HS-5 (cell line): ENCODE measurements at regions not wholly inside any gene's neighbourhood (a gene's known extent, or its start where the extent isn't known, plus 50 kb on each side); places are given as distances from the start of the nearest gene placed in this dataset.

Experiments used
- DNase-seq: peaks from one replicate; pipeline ENCODE4 v3.0.0-alpha.2; 2012; ENCODE audit warnings: low read depth

DNA sequence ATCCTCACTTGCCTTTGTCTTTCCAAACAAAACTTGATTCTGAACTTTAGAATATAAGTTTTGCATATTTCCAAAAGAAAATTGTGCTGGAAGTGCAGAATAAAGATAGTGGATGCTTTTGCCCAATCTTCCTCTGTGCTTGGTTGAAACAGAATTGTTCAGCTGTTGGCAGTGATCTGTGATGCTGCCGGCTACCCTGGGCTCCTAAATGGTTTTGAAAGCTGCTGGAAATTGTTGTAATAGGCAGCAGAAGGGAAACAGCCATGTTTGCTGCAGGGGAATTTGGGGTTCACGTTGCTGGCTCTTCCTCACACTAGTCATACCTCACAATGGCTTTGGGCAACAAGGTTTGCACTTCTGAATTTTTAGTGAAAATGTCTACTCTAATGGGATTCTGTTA lies 398.0 kb downstream of the RAPGEF2 start:
- no peak for DNase-seq

DNA sequence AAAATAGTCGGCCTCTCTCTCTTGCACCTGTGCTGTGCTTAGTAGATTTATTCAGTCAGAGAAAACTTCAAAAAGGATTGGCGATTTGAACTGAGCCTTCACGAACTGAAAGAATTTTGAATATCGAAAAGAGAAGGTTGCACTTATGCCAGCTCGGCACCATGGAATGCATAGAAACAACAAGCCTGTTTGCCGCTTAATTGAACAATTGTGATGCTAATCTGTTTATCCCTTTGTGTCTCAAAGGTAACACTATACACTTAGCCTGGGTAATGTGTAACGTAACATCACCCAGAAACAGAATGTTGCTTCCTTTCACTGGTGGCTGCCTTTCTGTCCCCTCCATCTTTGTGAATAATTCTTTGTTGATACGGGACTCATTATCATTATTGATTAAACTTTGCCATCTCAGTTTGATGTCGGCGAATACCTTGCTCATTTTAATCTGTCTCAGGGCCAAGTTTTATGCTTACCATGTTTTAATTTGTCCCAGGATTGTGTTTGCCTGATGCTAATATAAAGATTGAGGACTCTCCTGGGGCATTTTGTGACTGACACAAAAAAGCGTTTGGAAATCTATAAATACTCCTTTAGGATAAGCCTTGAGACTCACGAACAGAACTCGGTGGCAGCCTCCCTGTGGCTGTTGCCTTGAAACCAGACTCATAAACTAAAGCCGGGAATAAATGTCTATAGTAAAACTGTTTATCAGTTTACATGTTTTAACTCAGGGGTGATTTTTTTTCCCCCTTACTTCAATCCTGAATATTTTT lies 400.5 kb downstream of the RAPGEF2 start:
- no peak for DNase-seq

DNA sequence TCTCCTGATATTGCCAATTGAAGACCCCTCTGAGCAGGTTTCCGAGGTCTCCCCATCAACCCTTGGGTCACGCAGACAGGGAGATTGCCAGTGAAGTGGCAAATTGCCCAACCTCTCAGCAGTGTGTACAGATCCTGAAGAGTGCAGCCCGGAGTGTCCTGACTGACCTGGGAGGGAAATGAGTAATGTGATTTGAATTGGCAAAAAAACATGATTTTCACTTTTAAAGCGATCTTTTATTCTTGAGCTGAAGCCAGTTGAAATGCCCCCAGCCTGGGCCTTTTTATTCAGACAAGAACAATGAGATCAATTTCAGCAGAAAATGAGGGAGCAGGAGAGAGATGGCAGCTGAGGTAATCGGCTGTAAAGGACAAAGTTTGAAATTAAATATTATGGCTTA lies 401.8 kb downstream of the RAPGEF2 start:
- DNase-seq = peak; percentile 26

DNA sequence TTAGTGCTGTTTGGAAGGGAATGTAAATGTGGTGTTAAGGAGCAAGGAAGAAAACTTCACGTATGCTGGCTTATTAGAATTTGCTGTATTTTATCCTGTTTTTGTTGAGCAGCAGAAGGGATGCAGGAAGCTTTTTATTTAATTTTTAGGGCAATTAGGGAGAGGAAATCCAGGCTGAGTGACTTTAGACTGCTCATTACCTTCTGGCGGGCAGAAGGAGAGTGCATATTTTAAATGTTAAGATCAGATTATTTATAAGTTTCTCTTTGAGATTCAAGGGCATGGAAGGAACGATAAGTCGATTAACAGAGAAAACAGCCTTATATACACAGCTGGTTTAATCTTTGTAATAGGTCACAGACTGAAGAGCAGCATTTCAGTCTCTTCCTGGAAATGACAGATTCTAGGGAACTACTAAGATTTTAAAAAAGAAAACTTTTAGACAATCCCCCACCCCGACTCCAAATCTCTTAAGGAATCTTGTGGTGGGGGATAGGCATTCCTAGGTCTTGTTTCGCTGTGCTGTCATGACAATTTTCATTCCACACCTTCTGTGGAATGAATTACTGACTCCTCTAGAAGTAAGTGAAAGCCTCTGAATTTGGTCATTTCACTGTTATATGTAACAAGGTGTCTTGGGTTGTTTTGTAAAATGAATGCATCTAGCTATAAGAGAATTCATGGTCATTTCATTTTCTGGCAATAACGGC lies 402.5 kb downstream of the RAPGEF2 start:
- DNase-seq = no peak

DNA sequence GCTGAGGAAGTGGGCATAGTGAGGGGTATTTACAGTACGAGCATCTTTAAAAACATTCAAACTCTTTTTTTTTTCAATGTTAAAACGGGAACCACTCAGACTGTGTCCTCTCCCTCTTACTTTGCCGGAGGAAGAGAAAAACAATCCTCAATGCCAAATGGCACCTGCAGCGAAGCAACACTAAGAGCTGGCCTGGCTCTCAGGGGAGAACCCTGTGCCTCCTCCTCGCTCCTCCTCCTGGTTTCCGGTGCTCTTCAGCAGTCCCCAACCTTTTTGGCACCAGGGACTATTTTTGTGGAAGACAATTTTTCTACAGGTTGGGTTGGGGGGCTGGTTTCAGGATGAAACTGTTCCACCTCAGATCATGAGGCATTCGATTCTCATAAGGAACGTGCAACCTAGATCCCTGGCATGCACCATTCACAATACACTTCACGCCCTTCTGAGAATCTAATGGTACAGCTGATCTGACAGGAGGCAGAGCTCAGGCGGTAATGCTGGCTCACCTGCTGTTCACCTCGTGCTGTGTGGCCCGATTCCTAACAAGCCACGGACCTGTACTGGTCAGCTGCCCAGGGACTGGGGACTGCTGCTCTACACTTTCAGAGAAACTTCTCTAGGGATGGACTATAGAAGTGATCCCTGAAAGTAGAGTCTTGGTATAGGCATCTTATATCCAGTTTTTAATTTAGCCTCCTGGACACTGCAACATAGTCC lies 404.1 kb downstream of the RAPGEF2 start:
- no peak for DNase-seq

DNA sequence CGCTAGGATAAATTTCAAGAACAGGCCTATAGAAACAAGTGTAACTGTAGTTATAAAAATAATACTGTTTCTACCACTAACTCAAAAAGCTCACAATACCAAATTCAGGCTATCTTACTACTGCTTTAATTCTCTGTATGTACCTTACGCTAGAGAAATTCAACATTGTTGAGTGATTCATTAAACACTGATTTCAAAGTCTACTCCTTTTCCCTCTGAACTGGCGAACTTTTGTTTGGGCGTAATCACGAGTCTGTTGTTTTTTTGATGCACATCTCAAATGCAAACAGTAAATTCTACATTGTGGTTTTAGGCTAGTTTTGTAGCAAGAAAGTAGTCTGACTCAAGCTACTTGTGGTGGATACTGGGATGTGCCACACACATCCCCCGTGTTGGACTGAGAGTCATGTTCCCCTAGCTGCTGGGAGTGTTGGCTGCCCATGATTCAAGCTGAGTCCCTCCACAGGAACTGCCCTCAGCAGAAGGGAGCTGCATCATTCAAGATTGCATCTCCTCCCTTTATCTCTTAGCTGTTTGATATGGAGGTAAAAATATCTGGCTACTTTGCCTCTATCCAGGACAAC lies 406.1 kb downstream of the RAPGEF2 start:
- DNase-seq = no peak

DNA sequence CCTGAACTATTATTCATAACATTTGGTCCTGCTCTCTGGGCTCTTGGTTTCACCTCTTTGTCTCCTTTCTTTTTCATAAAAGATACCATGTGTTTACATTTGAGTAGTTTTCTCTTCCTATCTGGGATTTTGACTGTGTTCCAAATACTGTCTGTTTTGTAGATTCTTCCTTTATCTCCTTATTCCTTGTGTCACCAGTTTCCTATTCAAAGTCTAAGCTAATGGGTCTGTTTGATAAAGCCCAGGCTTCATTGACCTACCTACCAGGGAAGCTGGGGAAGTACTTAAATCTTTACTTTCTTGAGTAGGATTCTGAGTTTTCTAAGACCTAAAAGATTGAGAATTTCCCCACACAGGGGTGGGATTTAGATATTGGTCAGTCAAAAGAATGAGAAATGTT lies 409.5 kb downstream of the RAPGEF2 start:
- DNase-seq = no peak

DNA sequence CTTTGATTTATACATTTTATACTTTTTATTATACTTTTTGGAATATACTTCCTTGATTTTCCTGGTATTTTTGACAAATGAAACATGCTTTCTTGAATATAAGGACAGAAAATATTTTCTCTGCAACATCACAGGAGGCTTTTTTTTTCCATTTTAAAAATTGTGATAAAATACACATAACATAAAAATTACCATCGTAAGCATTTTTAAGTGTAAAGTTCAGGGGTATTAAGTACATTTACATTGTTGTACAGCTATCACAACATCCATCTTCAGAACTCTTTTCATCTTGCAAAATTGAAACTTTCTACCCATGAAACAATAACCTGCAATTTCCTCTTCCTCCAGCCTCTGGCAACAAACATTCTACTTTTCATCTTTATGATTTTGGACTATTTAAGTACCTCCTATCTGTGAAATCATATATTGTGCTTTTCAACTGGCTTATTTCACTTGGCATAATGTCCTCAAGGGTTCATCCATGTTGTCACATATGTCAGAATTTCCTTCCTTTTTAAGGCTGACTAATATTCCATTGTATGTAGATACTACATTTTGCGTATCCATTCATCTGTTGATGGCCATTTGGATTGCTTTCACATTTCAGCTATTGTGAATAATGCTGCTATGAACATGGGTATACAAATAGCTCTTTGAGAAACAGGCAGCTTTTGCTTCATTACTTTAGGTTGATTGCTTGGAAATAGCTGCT lies 412.6 kb downstream of the RAPGEF2 start:
- no peak for DNase-seq

DNA sequence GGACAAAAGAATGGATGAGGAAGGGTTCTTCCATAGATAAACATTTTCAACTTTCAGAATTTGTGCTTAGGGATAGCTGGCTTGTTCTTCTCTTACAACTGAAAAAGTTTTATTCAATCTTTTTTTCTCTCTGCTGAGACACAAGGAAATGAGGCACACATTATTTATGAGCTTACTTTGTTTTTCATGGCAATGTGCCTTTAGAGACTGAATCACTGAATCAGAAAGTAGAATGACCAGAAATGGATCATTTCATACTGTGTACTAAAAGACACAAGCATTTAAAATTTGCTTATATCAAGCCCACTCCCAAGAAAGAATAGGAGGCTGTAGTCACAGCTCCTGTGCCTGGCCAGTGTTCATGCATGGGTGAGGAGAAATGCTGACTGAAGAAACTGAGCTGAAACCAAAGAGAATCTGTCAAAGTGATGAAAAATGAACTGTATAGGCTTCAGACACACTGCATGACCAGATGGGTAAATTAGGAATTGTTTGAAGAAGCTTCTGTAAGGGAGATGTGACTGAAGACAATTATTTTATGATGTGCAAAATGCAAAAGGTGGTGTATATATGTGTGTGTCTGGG lies 413.8 kb downstream of the RAPGEF2 start:
- DNase-seq = peak; percentile 33

DNA sequence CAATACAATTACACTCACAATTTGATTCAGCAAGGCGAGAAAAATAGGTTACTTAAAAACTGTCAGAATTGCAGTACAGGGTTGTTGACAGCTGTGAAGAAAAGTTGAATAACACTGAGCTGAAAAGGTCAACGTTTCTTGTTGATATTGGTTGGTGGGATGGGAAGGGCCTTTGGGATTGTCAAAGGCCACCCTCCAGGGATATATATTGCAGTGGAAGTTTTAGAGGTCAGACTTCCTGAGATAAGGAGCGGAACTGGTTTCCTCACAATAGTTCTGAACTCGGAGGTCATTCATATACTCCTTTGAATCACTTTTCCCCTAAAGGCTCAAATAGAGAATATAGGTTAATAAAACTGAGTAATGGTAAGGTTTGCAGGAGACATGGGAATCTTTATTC lies 417.2 kb downstream of the RAPGEF2 start:
- no peak for DNase-seq

DNA sequence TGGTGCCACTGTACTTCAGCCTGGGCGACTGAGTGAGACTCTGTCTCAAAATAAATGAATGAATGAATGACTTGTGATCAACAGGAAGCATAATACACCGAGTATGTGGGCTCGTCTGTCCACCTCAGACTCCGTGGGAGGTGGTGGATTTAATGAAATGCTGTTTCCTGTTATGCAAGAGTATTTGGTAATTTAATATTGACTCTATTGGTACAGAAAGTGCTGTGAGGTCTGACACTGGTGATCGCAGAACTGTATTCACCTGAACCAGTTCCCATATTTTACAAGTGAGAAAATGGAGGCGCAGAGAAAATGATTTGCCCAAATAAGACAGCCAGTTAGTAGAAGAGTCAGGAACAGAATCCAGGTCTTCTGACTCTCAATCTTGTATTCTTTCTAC lies 423.3 kb downstream of the RAPGEF2 start:
- DNase-seq = no peak

DNA sequence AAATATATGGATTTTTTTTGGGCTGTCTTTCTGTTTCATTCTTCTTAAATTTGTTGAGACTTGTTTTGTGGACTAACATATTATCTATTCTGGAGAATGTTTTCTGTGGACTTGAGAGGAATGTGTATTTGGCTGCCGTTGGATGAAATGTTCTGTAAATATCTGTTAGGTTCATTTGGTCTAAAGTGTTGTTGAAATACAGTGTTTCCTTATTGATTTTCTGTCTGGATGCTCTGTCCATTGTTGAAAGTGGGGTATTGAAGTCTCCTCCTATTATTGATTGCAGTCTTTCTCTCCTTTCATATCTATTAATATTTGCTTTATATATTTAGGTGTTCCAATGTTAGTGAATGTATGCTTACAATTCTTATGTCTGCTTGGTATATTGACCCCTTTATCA lies 431.8 kb downstream of the RAPGEF2 start:
- no peak for DNase-seq

DNA sequence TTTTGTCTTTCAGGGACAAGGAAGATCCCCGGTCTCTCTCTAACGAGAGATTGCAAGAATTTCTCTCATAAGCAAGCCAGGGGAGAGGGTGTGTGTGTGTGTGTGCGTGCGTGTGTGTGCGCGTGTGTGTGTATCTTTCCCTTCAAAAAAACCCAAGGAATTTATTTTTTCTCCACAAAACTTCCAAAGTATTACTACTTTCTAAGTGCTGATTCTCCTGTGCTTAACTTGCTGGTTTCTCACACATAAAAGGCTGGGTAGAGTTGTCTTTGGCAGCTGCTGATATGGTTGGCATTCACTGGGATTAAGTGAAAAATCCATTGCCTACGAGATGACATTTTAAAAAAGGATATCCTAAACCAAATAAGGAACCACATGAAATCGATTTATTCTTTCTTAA lies 435.7 kb downstream of the RAPGEF2 start:
- DNase-seq = no peak

DNA sequence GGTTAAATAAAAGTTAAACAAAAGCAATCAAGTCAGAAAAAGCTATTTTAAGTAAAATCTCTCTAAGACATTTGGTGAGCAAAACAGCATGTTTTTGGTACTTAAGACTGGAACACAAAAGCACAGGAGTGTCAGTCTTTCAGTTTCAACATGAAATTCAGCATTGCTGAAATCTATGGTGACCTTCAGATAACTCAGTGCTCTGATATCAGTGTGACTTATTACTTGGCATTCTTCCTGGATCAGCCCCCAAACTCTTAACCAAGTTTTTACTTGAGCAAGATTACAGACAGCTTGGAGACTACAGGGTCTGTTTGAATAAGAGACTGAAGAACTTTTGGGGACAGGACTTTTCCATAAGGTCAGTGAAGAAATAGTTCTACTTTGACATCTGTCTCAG lies 437.2 kb downstream of the RAPGEF2 start:
- no peak for DNase-seq

DNA sequence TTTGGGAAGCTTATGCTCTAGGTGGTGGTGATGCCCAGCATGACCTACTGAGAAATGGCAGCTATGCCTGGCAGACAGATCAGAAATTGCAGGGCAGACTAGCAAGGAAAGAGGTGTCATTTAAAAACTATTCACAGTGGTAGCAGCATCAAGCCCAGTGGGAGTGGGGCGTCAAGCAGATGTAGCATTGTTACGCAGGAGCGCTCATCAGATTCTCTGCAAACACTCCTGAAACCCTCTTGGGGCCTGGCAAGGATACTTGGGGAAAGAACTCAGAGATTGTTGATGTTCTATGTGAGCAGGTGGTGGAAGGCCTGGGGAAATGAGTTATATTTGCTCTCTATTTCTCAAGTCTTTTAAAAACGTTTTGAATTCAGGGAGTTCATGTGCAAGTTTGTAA lies 437.6 kb downstream of the RAPGEF2 start:
- DNase-seq = no peak

DNA sequence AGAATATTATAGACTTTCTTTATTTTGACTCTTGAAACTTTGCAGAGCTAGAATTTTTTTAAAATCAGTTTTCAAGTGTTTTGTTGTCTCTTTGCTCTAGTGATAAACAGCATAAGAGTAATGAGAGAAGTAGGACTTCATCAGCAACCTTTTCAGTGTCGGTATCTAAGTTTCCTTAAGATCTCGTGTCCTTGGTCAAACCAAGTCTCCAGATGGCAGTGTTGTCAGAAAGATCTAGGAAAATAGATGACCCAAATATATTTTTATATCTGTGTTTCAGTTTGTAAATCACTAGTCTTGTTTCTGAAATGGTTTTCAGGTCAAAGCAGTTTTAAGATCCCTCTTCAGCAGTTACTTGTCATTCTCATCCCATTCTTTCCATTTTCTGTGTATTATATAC lies 438.3 kb downstream of the RAPGEF2 start:
- no peak for DNase-seq

DNA sequence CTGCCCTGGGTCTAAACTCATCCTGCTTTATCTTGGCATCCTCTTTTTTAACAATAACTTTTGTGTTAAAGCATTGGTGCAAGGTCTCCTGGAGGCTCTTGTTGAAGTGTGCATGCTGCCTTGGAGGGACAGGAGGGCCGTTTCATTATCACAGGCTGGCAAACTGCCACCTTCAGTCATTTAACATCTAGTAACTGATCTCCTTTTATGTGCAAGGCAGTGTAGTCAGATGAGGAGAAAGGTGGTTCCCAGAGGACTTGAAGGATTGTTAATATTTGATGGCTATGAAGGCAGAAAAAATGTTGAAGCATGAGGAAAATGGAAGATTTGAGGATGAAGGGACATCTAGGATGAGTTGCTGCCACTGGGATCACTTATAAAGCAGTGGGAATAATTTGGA lies 439.4 kb downstream of the RAPGEF2 start:
- no peak for DNase-seq

DNA sequence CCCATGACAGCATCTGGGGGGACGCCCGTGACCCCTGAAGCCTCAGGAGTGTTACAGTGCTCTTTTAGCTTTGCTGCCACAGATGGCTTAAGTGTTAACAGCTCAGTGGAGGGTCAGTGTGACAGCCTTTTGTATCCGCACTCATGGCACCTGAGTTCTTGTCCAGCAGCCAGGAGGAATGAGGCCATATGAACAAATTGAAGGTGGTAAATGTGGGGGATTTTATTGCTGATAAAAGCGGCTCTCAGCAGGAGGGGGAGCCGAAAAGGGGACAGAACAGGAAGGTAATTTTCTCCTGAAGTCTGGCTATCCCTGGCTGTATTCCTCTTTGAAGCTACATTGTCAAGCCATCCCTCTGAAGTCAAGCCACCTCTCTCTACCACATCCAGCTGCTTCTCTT lies 441.0 kb downstream of the RAPGEF2 start:
- DNase-seq = no peak

DNA sequence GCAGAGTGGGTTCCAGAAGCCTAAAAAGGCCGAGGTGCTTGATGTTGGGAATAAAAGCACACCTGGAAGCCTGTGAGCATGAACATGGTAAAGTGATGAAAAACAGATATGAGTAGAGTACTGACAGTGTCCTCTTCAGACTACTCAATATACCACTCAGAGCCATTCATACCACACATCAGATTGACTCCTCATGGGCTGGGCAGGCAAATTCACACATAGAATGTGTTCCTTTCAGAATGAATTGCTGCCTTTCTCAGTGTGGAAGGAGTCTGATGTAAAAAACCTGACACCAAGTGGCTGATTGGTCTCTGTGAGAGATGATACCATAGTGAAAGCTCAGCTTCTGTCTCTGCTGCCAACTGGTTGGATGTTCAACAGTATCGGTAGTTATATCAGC lies 442.7 kb downstream of the RAPGEF2 start:
- DNase-seq = no peak

DNA sequence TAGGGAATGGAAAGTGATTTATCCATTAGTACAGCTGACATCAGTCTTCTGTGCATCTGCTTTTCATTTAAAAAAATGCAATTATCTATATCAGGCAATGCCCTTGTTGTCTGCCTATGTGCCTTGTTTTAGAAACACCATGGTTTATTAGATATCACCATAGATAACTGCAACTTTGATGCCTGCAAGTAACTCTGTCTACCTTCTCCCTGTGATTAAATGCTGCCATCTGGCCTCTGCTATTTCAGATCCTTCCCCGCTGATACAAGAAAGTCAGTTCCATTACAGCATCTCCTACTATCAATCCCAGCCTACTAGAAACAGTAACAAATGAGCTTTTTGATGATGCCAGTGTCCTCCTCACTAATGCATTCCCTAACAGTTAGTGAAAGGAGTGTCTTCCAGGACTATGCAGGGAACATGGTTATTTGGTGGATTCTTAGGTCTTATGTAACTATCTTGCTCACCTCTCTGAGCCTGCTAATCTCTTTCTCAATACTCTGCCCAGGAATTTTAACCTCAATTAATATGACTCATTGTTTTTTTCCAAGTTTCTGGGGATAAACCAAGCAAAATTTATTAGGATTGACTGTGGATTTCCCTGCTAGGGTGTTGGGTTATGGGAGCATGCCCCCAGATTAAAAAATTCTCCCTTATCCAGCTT lies 444.9 kb downstream of the RAPGEF2 start:
- DNase-seq = peak; percentile 61

DNA sequence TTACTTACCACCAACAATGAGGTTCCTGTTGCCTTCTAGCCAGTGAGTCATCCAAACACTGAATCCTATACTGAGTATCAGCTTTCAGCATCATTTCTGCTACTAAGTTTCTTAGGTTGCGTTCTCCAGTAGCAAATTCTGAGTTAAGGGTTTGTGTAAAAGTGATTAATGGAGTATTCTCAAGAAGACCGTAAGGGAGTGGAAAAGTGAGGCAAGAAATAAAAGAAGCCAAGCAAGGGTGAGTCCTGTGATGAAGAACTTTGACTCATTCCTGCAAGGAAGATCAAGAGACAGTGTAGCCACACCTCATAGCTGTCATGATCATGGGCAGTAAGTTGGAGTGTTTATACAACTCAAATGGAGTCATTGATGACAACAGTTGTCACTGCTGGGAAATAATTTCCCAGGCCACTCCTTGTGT lies 446.2 kb downstream of the RAPGEF2 start:
- peak; percentile 13 for DNase-seq
